IgD-negative memory B cell (primary cell): ENCODE measurements at regions not wholly inside any gene's neighbourhood (a gene's known extent, or its start where the extent isn't known, plus 50 kb on each side); places are given as distances from the start of the nearest gene placed in this dataset.
"Not testable (repeated sequence)": the region's sequence is repeated elsewhere in the genome, so short reads cannot be mapped to it uniquely, and the experiment has no call there.

Experiments
- H3K27ac Mint-ChIP-seq, 3 donors: one replicate each; pipeline ENCODE4 v1.8.0; 2020 to 2022; ENCODE audit warnings: mild to moderate bottlenecking in 3 of 3, mixed read lengths in 3 of 3, moderate library complexity in 1 of 3
- H3K27me3 Mint-ChIP-seq: one replicate; pipeline ENCODE4 v1.8.0; 2021; ENCODE audit warnings: mixed read lengths
- H3K36me3 Mint-ChIP-seq: one replicate; pipeline ENCODE4 v1.8.0; 2020; ENCODE audit warnings: mild to moderate bottlenecking, mixed read lengths
- H3K4me1 Mint-ChIP-seq, 3 donors: one replicate each; pipeline ENCODE4 v1.8.0; 2020 to 2022; ENCODE audit warnings: mixed read lengths in 3 of 3, mild to moderate bottlenecking in 1 of 3
- H3K4me3 Mint-ChIP-seq, 4 donors: one replicate each; pipeline ENCODE4 v1.8.0; 2020 to 2022; ENCODE audit warnings: mild to moderate bottlenecking in 4 of 4, mixed read lengths in 4 of 4, moderate library complexity in 3 of 4
- H3K9me3 Mint-ChIP-seq, 3 donors: one replicate each; pipeline ENCODE4 v1.8.0; 2020 to 2021; ENCODE audit warnings: mixed read lengths in 3 of 3, mild to moderate bottlenecking in 1 of 3

DNA sequence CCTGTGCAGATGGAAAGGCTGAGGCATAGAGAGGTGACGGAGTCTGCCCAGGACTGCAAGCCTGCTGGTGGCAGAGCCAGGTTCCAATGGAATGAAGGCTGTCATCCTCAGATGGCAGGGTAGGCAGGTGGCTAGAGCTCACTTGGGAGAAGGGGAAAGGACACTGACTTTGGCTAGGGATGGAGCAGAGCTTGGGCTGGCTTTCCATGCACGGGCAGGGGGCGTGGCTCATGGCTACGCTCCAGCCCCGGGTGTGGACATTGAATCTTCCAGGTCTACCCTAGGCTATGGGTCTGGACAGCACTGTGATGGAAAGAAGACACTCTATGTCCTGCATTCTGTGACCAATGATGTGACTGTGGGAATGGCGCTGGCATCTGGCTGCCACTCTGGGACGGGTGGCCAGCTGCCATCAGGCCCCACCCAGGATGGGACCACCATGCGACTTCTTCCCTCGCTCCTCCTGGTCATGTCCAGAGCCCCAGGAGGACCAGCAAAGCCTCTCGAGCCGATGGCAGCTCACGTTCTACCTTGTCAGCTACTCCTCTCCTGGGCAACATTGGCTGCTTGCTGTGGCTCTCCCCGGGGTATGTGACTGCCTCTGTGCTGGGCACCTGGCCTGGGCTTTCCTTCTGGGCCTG lies 398.7 kb downstream of the TMEM121 start:
- H3K27ac Mint-ChIP-seq, result peak overlapping the region in 1 of 3 donors; percentile 85
- H3K36me3 Mint-ChIP-seq, result peaks cover 2% of the 10 kb centered on the region
- no peaks in the 10 kb centered on the region for H3K27me3 Mint-ChIP-seq
- H3K9me3 Mint-ChIP-seq, result no peaks in the 10 kb centered on the region
- H3K4me1 Mint-ChIP-seq, result no peaks in the 10 kb centered on the region
- peak overlapping the region in 2 of 4 donors; percentile 35 to 78 for H3K4me3 Mint-ChIP-seq

DNA sequence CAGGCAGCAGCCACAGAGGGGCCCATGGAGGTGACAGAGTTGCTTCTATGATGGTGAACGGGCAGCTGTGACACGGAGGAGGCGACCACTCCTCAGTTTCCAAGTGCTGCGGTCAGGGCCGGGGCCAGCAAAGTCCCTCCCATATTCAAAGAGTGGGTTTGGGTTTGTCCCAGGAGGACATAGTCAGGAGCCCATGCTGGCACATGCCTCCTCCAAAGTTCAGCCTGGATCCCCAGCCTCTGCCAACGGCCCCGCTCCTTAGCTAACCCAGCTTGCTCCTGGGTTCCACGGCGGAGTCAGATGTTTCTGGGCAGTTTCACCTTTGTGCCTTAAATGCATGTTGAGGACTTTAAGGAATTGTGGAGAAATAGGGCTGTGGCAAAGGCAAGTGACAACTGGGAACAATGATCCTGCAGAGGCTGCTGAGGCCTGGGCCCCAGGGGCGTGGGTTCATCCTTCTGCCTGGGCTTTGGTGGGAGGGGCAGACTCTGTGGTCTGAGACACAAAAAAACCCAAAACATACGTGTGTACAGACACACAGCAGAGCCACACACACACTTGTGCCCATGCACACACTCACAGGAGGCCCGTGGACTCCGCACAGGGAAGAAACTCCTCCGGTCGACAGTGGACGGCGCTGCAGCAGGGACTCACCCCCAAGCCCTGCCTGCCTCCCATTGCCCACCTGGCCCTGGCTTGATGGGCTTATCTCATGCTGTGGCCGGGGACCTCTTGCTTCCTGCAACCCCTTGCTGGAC lies 399.4 kb downstream of the TMEM121 start:
- peaks cover 0 to under 1% (median 0%) of the 10 kb centered on the region in 3 donors for H3K9me3 Mint-ChIP-seq
- H3K27me3 Mint-ChIP-seq, result no peaks in the 10 kb centered on the region
- H3K36me3 Mint-ChIP-seq, result peaks cover 2% of the 10 kb centered on the region
- H3K4me1 Mint-ChIP-seq, result peaks cover 0 to 4% (median 3%) of the 10 kb centered on the region in 3 donors
- H3K27ac Mint-ChIP-seq, result peak overlapping the region in 1 of 3 donors; percentile 39
- H3K4me3 Mint-ChIP-seq, result peak overlapping the region in 1 of 4 donors; percentile 35

DNA sequence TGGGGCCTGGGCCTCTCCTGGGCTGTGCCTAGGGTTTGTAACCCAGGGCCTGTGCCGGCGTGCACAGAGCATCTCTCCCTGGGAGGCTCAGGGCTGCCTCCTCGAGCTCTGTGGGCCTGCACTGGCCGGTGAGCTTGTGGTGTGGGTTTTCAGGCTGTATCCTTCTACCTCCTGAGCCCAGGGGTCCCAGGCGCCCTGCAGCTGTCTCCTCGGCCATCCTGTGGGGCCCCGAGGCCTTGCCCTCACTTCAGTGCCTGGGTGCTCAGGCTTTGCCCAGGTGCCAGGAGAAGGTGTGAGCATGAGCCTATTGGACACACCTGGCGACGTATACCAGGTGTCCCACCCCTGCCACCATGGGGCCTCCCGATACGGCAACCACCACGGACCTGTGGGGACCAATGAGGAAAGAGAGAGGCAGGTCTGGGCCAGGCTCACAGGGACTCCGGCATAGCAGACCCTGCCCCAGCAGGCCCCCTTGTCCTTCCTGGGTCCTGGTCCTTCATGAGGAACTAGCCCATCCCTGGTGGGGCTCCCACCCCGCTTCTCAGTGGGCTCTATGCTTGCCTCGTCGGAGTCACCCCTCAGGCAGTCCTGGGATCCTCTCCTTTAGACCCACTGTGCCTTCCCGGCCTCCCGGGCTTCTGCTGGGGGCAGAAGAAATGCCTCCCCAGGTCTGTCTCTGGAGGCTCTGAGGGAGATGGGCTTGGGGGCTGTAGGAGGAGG lies 400.2 kb downstream of the TMEM121 start:
- Mint-ChIP-seq H3K36me3 (peaks cover 2% of the 10 kb centered on the region), H3K4me3 (no peak overlapping the region), H3K27ac (peak overlapping the region in 1 of 3 donors; percentile 39), H3K27me3 (no peaks in the 10 kb centered on the region), H3K9me3 (peaks cover 0 to 2% (median 0%) of the 10 kb centered on the region in 3 donors), H3K4me1 (peaks cover 0 to 7% (median 4%) of the 10 kb centered on the region in 3 donors)

DNA sequence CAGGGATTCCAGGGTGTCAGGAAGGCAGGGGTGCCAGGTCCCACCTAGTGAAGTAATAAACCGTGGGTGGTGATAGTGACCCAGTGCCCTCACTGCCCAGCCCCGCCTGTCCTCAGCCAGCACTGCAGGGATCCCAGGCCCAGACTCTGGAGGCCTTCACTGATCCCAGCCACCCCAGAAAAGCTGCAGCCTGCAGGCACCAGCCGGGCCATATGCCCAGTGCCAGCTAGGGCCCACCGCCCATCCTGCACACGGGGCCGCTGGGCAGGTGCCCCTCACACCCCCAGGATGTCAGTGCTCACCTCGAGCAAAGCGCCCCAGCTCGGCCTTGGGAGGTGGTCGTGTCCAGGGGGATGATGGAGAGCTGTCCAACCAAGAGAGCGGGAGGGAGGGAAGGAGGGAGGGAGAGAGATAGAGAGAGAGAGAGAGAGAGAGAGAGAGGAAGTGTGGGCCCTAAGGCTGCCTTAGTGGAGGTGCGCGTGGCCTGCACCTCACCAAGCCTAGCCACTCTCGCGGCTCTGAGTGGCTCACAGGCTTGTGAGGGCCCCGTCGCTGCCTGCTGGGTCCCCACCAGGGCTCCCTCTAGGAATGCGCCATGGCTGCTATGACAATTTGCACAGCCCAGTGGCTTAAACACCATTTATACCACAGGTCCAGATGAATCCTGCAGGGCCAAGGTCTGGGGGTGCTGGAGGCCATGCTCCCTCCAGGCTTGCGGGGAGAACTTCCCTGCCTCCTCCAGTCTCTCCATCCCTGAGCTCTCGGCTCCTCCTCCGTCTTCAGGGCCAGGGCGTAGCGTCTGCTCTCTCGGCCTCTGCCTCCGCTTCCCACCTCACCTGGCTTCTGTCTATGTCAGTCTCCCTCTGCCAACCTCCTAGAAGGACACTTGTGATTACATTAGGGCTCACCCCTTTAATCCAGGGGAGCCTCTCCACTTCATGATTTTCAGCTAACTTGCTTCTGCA lies 401.0 kb downstream of the TMEM121 start:
- Mint-ChIP-seq H3K27me3 (no peaks in the 10 kb centered on the region), H3K27ac (peak overlapping the region in 2 of 3 donors; percentile 73 to 90)

DNA sequence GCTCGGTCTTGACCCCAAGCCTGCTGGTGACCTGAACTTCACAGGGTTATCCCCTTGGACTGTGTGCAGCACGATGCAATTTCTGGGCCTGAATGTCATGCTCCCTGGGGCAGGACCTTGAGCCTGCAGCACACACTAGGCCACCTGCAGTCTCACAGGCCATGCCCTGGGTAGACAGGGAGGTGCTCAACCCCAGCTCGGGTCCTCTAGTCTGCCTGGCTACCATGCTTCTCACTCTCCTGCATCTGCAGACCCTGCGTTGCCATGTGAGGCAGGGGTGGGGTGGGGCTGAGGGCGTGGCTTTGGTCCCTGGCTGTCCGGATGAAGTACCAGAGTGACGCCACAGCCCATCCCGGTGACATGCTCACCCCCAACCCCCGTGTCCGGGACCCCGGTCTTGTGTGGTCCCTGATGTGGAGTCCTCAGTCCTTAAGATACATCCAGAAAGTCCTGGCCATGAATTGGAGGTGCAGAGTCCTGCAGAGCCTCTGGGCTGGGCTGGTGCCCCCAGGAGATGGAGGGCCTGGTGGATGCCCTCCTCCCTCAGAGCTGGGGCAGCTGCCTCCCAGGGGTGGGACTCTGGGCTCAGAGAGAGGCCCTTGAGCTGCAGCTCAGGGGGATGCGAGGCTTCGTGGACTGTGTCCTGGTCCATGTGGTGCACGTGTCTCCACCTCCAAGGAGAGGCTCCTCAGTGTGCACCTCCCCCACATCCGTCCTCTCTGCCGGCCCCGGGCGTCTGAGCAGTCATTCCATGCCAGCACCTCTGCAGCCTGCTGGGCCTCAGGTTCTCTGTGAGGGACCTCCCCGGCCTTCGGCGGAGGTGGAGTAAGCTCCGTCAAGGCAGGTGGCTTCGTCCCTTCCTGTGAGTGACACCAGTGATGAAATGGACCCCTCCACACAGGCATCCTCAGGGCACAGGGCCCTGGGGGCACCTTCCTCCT lies 402.1 kb downstream of the TMEM121 start:
- H3K27me3 Mint-ChIP-seq, H3K9me3 Mint-ChIP-seq, H3K36me3 Mint-ChIP-seq, H3K4me1 Mint-ChIP-seq: not testable (repeated sequence)
- peak overlapping the region in 1 of 3 donors; percentile 90 for H3K27ac Mint-ChIP-seq
- H3K4me3 Mint-ChIP-seq, result peak overlapping the region in 2 of 4 donors; percentile 30 to 40

More for the DNA sequence above, 401.0 kb downstream of the TMEM121 start:
- peaks cover 2% of the 10 kb centered on the region for H3K36me3 Mint-ChIP-seq
- H3K4me1 Mint-ChIP-seq, result peaks cover 1 to 7% (median 4%) of the 10 kb centered on the region in 3 donors
- peak overlapping the region in 2 of 4 donors; percentile 40 to 84 for H3K4me3 Mint-ChIP-seq
- peaks cover 0 to 2% (median 0%) of the 10 kb centered on the region in 3 donors for H3K9me3 Mint-ChIP-seq

DNA sequence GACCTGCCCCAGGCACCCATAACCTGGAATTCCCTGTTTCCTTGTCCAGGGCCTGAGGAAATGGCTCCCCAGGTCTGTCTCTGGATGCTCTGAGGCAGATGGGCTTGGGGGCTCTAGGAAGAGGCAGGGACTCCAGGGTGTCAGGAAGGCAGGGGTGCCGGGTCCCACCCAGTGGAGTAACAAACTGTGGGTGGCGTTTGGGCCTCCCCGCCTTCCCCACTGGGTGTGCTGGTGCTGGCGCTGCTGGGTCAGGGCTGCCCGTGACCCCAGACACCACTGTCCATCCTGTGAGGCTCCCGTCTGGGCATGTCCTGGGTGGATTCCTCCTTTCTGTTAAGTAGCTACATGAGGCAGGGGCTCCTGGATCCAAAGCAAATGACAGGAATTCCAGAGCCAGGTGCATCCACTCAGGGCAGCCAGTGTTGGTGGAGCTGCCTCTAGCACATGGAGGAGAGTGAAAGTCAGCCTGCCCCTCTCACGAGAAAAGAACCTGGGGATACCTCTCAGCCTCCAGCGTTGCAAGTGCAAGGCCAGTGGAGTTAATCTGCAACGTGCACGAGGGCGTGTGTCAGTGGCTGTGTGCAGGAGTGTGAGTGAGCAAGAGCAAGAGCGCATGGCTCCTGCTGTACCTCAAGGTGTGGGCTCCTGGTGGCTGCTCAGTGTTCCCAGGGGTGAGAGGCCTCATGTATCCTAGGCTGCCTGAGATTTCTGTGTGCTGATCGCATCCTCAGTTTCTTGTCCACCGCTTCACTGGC lies 403.1 kb downstream of the TMEM121 start:
- peaks cover 1 to 7% (median 4%) of the 10 kb centered on the region in 3 donors for H3K4me1 Mint-ChIP-seq
- no peaks in the 10 kb centered on the region for H3K27me3 Mint-ChIP-seq
- peaks cover 0 to 2% (median 0%) of the 10 kb centered on the region in 3 donors for H3K9me3 Mint-ChIP-seq
- peak overlapping the region in 1 of 3 donors; percentile 90 for H3K27ac Mint-ChIP-seq
- H3K36me3 Mint-ChIP-seq, result no peaks in the 10 kb centered on the region
- H3K4me3 Mint-ChIP-seq, result peak overlapping the region in 2 of 4 donors; percentile 26 to 51

DNA sequence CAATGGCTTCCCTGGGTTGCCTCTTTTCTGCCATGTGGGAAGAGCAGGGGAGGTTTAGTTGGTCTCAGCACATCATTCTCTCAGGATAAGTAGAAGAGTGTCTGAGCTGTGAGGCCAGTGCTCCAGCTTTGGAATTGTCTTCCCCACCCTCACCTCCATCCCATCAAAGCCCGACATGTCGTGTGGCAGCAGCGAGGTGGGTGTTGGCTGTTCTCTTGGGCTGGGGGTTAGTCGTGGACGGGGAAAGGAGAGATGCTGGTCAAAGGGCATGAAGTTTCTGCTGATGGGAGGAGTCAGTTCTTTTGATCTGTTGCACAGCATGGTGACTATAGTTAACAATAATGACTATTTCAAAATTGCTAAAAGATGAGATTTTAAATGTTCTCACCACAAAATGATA lies 404.2 kb downstream of the TMEM121 start:
- H3K9me3 Mint-ChIP-seq, result peaks cover 0 to 2% (median 0%) of the 10 kb centered on the region in 3 donors
- no peaks in the 10 kb centered on the region for H3K36me3 Mint-ChIP-seq
- no peaks in the 10 kb centered on the region for H3K27me3 Mint-ChIP-seq
- H3K4me1 Mint-ChIP-seq, result peaks cover 1 to 7% (median 4%) of the 10 kb centered on the region in 3 donors
- peak overlapping the region in 1 of 4 donors; percentile 70 for H3K4me3 Mint-ChIP-seq
- H3K27ac Mint-ChIP-seq, result no peak overlapping the region

DNA sequence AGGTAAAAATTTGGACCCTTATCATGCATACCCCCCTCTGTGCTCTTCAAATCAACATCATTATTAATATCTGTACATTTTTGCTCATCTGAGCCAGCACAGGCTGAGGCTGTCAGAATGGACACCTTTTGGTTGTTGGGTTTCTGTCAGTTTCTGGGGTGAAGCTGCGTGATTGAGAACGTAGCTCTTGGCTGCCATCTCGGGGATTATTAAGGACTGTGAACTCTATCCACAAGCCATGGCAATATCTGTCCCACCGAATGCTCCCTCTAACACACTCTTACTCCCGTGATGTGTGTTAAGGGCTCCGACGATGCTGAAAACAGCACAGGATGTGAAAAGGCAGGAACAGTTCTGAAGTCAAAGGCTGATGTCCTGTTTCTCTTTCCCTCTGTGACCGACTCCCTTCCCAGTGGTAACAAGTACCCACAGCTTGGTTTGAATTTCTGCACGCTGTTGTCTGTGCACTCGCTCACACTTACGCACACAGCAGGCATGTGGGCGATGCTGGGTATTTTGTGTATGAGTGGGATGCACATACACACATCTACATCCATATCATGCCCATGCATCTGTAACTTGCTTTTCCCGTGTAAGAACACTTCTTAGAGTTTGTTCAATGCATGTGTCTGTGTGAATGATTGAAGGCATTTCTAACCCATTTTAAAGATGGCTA lies 405.6 kb downstream of the TMEM121 start:
- H3K4me1 Mint-ChIP-seq, result peaks cover 1 to 7% (median 4%) of the 10 kb centered on the region in 3 donors
- H3K9me3 Mint-ChIP-seq, result peaks cover 0 to 2% (median 0%) of the 10 kb centered on the region in 3 donors
- peak overlapping the region in 2 of 4 donors; percentile 66 to 79 for H3K4me3 Mint-ChIP-seq
- H3K27ac Mint-ChIP-seq, result peak overlapping the region in 1 of 3 donors; percentile 37
- H3K36me3 Mint-ChIP-seq, result no peaks in the 10 kb centered on the region
- no peaks in the 10 kb centered on the region for H3K27me3 Mint-ChIP-seq

DNA sequence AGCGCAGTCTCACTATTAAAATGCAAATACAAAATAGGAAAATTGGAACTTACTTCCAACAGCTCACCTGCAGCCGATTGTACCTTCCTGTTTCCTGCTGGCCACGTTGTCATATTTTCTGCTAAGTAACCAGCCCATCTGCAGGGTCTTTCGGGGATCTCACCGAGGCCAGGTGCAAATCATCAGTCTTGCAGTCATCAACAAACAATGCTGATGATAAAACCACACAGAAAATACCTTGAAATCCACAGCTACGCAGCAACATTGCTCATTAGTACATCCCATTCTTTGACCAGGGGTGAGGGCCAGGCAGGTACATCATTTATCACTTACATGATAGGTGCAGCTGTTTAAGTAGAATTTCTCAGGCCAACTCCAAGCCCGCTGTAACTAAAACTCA lies 406.9 kb downstream of the TMEM121 start:
- H3K27ac Mint-ChIP-seq, result peak overlapping the region in 1 of 3 donors; percentile 71
- H3K4me3 Mint-ChIP-seq, result no peak overlapping the region
- H3K27me3 Mint-ChIP-seq, result no peaks in the 10 kb centered on the region
- peaks cover 1 to 7% (median 4%) of the 10 kb centered on the region in 3 donors for H3K4me1 Mint-ChIP-seq
- peaks cover 0 to 2% (median 0%) of the 10 kb centered on the region in 3 donors for H3K9me3 Mint-ChIP-seq
- H3K36me3 Mint-ChIP-seq, result no peaks in the 10 kb centered on the region

DNA sequence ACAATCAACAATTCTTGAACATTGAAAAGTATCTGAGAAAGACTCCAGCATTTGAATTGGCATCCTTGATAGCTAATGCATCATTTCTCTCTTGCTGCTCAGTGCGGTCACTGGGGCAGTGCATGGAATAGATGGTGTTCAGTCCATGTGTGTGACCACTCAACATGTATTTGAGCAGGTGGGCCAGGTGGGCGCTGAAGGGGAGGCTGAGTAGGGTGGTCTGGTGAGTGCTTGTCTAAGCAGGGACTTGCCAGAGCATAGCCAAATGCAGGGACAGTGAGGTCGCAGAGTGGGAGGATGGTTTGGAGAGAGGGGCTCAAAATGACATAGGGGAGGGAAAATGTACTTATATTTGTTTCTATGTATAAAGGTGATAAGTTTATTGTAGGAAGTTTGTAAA lies 409.0 kb downstream of the TMEM121 start:
- H3K4me3 Mint-ChIP-seq, result peak overlapping the region in 1 of 4 donors; percentile 29
- H3K27me3 Mint-ChIP-seq, result no peaks in the 10 kb centered on the region
- peak overlapping the region in 1 of 3 donors; percentile 80 for H3K27ac Mint-ChIP-seq
- H3K9me3 Mint-ChIP-seq, result peaks cover 0 to 6% (median 6%) of the 10 kb centered on the region in 3 donors
- H3K36me3 Mint-ChIP-seq, result no peaks in the 10 kb centered on the region
- peaks cover 7 to 14% (median 8%) of the 10 kb centered on the region in 3 donors for H3K4me1 Mint-ChIP-seq

DNA sequence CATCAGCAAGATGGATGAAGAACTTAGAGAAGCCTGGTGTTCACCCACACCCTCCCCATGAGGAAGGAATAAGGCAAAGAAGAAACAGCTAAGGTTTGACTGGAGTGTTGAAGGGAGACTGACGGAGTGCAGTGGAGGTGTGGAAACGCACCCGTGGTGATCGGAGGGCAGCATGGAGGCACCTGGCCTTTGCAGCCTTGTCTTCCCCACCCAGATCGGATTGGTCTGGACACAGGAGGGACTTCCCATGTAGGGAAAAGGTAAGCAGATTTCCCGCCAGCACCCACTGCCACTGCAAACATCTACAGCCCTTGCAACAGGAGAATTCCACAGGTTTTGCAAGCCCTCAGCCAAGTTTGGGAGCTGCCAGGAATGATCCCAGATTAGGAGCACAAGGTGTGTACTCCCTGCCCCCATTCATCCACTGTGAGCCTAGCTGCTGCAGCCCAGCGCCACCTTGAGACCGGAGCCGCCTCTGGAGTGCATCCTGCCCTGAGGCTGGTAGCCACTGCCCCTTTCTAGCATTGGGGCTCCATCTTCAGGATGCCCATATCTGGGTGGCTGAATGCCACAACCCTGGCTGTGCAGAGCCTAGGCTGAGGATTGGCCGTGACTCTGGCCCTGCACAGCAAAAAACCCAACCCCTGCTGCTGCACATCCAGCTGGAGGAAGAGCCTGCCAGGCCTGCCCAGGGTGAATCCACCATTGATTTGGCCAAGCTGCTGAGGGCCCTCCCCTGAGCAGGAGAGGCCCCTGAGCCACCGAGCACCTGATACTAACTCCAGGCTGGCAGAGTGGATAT lies 411.1 kb downstream of the TMEM121 start:
- peak overlapping the region in 1 of 3 donors; percentile 21 for H3K27ac Mint-ChIP-seq
- no peaks in the 10 kb centered on the region for H3K27me3 Mint-ChIP-seq
- H3K4me3 Mint-ChIP-seq, result no peak overlapping the region
- peaks cover 4 to 8% (median 5%) of the 10 kb centered on the region in 3 donors for H3K4me1 Mint-ChIP-seq
- no peaks in the 10 kb centered on the region for H3K36me3 Mint-ChIP-seq
- H3K9me3 Mint-ChIP-seq, result peaks cover 0 to 6% (median 4%) of the 10 kb centered on the region in 3 donors
